ENCODE measurements at regions not wholly inside any gene's neighbourhood (a gene's known extent, or its start where the extent isn't known, plus 50 kb on each side); places are given as distances from the start of the nearest gene placed in this dataset.
"Not testable (repeated sequence)": the region's sequence is repeated elsewhere in the genome, so short reads cannot be mapped to it uniquely, and the experiment has no call there.

GRCh38 chr5:74388411-74388810, 252.1 kb downstream of the ENC1 start:
- H3K4me1 ChIP-seq; H3K27me3 ChIP-seq (ENCODE audit: low read depth); DNase-seq (ENCODE audit: low spot score in 2 of 2); in situ Hi-C loops (cut with MboI; ENCODE audit: low sequenced_read_pairs); H3K4me3 ChIP-seq; H3K9me3 ChIP-seq; H3K36me3 ChIP-seq (replicated peaks): not testable (repeated sequence)

DNA sequence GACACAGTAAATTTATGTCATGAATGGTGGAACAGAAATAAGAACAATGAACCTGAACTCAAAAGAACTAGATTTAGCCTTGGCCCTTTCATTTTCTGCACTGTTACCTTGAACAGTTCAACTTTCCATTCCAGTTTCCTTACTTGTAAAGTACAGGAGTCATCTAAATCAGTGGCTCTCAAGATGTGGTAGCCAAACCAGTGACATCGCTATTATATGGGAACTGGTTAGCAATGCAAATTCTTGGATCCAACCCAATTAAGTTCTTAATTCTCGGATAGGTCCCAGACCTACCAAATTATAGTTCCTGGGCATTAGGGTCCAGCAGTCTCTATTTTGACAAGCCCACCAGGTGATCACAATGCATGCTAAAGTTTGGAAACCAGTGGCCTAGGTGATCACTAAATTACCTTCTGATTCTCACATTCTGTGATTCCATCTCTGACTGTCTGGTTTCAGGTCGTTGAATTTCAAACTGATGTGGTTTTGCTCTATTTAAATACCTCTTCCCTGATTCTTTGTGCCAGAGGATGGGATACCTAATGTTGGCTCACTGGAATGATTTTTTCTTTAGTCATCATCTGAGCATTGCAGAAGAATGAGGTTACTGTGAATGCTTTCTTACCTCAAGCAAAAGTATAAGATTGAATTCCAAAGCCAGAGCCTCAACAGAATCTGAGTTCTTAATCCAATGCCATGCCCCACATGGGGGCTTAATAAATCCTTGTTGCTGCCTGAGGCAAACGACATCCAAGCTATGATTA, 253.8 kb downstream of the ENC1 start:
- DNase-seq (ENCODE audit: low spot score in 2 of 2): no peak
- Histone ChIP-seq H3K27me3 (ENCODE audit: low read depth) (no peaks in the 10 kb centered on the region), H3K4me3 (no peak overlapping the region), H3K36me3 (replicated peaks) (no peaks in the 10 kb centered on the region), H3K9me3 (no peaks in the 10 kb centered on the region), H3K4me1 (no peaks in the 10 kb centered on the region)
- in situ Hi-C loops (cut with MboI; ENCODE audit: low sequenced_read_pairs): no loop called here

GRCh38 chr5:74384851-74385250, 255.7 kb downstream of the ENC1 start:
- no peaks in the 10 kb centered on the region for H3K9me3 ChIP-seq
- H3K27me3 ChIP-seq (ENCODE audit: low read depth): no peaks in the 10 kb centered on the region
- in situ Hi-C loops (cut with MboI; ENCODE audit: low sequenced_read_pairs): no loop called here
- no peak for DNase-seq (ENCODE audit: low spot score in 2 of 2)
- H3K4me3 ChIP-seq: no peak overlapping the region
- no peaks in the 10 kb centered on the region for H3K4me1 ChIP-seq
- H3K36me3 ChIP-seq (replicated peaks): no peaks in the 10 kb centered on the region

GRCh38 chr5:74382987-74383593, 257.4 kb downstream of the ENC1 start:
- Histone ChIP-seq H3K36me3 (replicated peaks) (no peaks in the 10 kb centered on the region), H3K9me3 (no peaks in the 10 kb centered on the region), H3K27me3 (ENCODE audit: low read depth) (no peaks in the 10 kb centered on the region), H3K4me3 (no peak overlapping the region), H3K4me1 (no peaks in the 10 kb centered on the region)
- no peak for DNase-seq (ENCODE audit: low spot score in 2 of 2)
- in situ Hi-C loops (cut with MboI; ENCODE audit: low sequenced_read_pairs): no loop called here

DNA sequence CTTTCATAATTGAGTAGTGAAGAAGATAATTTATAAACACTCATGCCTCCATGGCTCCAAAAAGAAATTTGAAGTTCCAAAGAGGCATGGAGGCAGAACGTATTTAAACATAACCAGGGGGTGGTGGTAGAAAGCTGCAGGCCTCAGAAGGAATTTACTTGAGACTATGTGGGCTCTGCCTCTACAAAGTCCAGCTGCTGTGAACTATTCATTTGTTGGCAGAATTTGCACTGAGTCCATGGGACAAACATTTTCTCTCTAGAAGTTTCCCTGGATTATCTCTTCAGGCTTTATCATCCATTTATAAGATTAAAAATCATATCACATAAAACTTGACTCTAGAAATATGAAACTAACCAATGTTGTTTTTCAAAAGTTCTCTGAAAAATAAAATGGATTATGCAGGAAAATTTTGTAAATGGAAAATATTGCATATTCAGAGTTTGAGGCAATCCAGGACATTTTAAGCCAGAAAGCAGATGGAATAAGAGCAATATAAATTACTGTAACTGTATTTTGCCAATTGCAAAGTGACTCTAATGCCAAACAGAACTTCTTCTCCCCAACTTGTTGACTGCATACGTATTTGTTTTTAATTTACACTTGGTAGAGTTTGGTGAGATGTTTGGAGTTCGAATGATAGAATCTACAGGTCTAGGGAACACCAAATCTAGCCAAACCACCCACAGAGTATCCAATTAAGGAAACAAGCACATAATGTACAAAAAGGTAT, 258.2 kb downstream of the ENC1 start:
- H3K9me3 ChIP-seq: no peaks in the 10 kb centered on the region
- no peak overlapping the region for H3K4me3 ChIP-seq
- no peak for DNase-seq (ENCODE audit: low spot score in 2 of 2)
- no peaks in the 10 kb centered on the region for H3K27me3 ChIP-seq (ENCODE audit: low read depth)
- H3K4me1 ChIP-seq: no peaks in the 10 kb centered on the region
- no peaks in the 10 kb centered on the region for H3K36me3 ChIP-seq (replicated peaks)
- in situ Hi-C loops (cut with MboI; ENCODE audit: low sequenced_read_pairs): no loop called here

GRCh38 chr5:74380193-74380592, 260.3 kb downstream of the ENC1 start:
- in situ Hi-C loops (cut with MboI; ENCODE audit: low sequenced_read_pairs): no loop called here
- no peak for DNase-seq (ENCODE audit: low spot score in 2 of 2)
- H3K4me1 ChIP-seq: no peaks in the 10 kb centered on the region
- no peaks in the 10 kb centered on the region for H3K36me3 ChIP-seq (replicated peaks)
- H3K4me3 ChIP-seq: no peak overlapping the region
- 0 out of 2 replicates have a peak, but pooled peaks cover 2% of the 10 kb centered on the region for H3K27me3 ChIP-seq (ENCODE audit: low read depth)
- no peaks in the 10 kb centered on the region for H3K9me3 ChIP-seq

GRCh38 chr5:74378464-74378863, 262.1 kb downstream of the ENC1 start:
- in situ Hi-C loops (cut with MboI; ENCODE audit: low sequenced_read_pairs): no loop called here
- Histone ChIP-seq H3K36me3 (replicated peaks) (no peaks in the 10 kb centered on the region), H3K4me3 (no peak overlapping the region), H3K27me3 (ENCODE audit: low read depth) (0 out of 2 replicates have a peak, but pooled peaks cover 2% of the 10 kb centered on the region), H3K4me1 (no peaks in the 10 kb centered on the region), H3K9me3 (no peaks in the 10 kb centered on the region)
- DNase-seq (ENCODE audit: low spot score in 2 of 2): no peak

GRCh38 chr5:74376187-74376586, 264.3 kb downstream of the ENC1 start:
- Histone ChIP-seq H3K4me3 (no peak overlapping the region), H3K9me3 (no peaks in the 10 kb centered on the region), H3K4me1 (no peaks in the 10 kb centered on the region), H3K27me3 (ENCODE audit: low read depth) (0 out of 2 replicates have a peak, but pooled peaks cover 2% of the 10 kb centered on the region), H3K36me3 (replicated peaks) (no peaks in the 10 kb centered on the region)
- in situ Hi-C loops (cut with MboI; ENCODE audit: low sequenced_read_pairs): no loop called here
- DNase-seq (ENCODE audit: low spot score in 2 of 2): no peak

GRCh38 chr5:74375271-74375670, 265.3 kb downstream of the ENC1 start:
- H3K4me1 ChIP-seq: no peaks in the 10 kb centered on the region
- DNase-seq (ENCODE audit: low spot score in 2 of 2): no peak
- H3K27me3 ChIP-seq (ENCODE audit: low read depth): 0 out of 2 replicates have a peak, but pooled peaks cover 2% of the 10 kb centered on the region
- in situ Hi-C loops (cut with MboI; ENCODE audit: low sequenced_read_pairs): no loop called here
- H3K9me3 ChIP-seq: no peaks in the 10 kb centered on the region
- H3K36me3 ChIP-seq (replicated peaks): no peaks in the 10 kb centered on the region
- no peak overlapping the region for H3K4me3 ChIP-seq

GRCh38 chr5:74374656-74375055, 265.9 kb downstream of the ENC1 start:
- in situ Hi-C loops (cut with MboI; ENCODE audit: low sequenced_read_pairs): no loop called here
- H3K27me3 ChIP-seq (ENCODE audit: low read depth): 0 out of 2 replicates have a peak, but pooled peaks cover 2% of the 10 kb centered on the region
- no peaks in the 10 kb centered on the region for H3K4me1 ChIP-seq
- DNase-seq (ENCODE audit: low spot score in 2 of 2): no peak
- H3K36me3 ChIP-seq (replicated peaks): no peaks in the 10 kb centered on the region
- H3K9me3 ChIP-seq: no peaks in the 10 kb centered on the region
- H3K4me3 ChIP-seq: no peak overlapping the region

DNA sequence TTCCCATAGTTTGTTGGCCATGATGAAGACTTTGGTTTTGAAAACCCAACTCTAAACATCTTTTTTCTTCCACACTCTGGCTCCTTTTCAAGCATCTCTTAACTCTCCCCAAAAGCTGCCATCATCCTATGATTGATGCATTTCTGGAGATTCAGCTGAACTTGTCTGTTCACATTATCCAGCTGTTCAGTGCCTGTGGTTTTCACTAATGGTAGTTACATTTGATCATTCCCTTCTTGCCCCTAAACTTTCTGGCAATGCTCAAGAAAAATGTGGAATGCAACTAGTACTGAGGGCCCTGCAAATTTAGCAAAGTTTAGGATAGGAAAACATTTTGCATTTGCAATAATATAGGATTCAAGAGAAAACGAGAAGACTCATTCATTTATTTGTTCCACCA, 267.5 kb downstream of the ENC1 start:
- no peaks in the 10 kb centered on the region for H3K9me3 ChIP-seq
- H3K4me3 ChIP-seq: no peak overlapping the region
- 0 out of 2 replicates have a peak, but pooled peaks cover 2% of the 10 kb centered on the region for H3K27me3 ChIP-seq (ENCODE audit: low read depth)
- H3K4me1 ChIP-seq: no peaks in the 10 kb centered on the region
- H3K36me3 ChIP-seq (replicated peaks): no peaks in the 10 kb centered on the region
- DNase-seq (ENCODE audit: low spot score in 2 of 2): no peak
- in situ Hi-C loops (cut with MboI; ENCODE audit: low sequenced_read_pairs): no loop called here

GRCh38 chr5:74372502-74373064, 267.9 kb downstream of the ENC1 start:
- in situ Hi-C loops (cut with MboI; ENCODE audit: low sequenced_read_pairs): no loop called here
- no peaks in the 10 kb centered on the region for H3K36me3 ChIP-seq (replicated peaks)
- H3K27me3 ChIP-seq (ENCODE audit: low read depth): 0 out of 2 replicates have a peak, but pooled peaks cover 2% of the 10 kb centered on the region
- no peak for DNase-seq (ENCODE audit: low spot score in 2 of 2)
- H3K9me3 ChIP-seq: no peaks in the 10 kb centered on the region
- no peaks in the 10 kb centered on the region for H3K4me1 ChIP-seq
- H3K4me3 ChIP-seq: no peak overlapping the region

DNA sequence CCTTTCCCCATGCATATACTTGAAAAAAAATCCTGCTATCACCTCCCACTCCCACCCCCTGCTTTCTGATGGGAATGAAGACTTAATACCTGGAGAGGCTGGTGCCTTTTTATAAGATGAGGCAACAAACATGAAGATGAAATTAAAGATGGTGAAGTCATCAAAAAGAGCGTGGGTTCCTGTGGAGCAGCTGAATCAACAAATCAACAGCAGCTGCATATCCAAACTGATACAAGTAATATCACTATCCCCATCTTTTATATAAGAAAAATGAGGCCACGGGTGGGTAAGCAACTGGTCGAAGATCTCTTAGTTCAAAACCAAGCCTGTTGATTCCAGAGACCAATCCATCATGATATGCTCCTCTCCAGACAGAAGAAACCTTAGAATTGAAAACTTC, 268.5 kb downstream of the ENC1 start:
- Histone ChIP-seq H3K9me3 (no peaks in the 10 kb centered on the region), H3K4me3 (no peak overlapping the region), H3K4me1 (no peaks in the 10 kb centered on the region), H3K36me3 (replicated peaks) (no peaks in the 10 kb centered on the region), H3K27me3 (ENCODE audit: low read depth) (0 out of 2 replicates have a peak, but pooled peaks cover 2% of the 10 kb centered on the region)
- in situ Hi-C loops (cut with MboI; ENCODE audit: low sequenced_read_pairs): no loop called here
- no peak for DNase-seq (ENCODE audit: low spot score in 2 of 2)

GRCh38 chr5:74371621-74372020, 268.9 kb downstream of the ENC1 start:
- Histone ChIP-seq H3K4me3 (no peak overlapping the region), H3K27me3 (ENCODE audit: low read depth) (0 out of 2 replicates have a peak, but pooled peaks cover 2% of the 10 kb centered on the region), H3K9me3 (no peaks in the 10 kb centered on the region), H3K4me1 (no peaks in the 10 kb centered on the region), H3K36me3 (replicated peaks) (no peaks in the 10 kb centered on the region)
- in situ Hi-C loops (cut with MboI; ENCODE audit: low sequenced_read_pairs): no loop called here
- no peak for DNase-seq (ENCODE audit: low spot score in 2 of 2)
